ENCODE measurements at regions not wholly inside any gene's neighbourhood (a gene's known extent, or its start where the extent isn't known, plus 50 kb on each side); places are given as distances from the start of the nearest gene placed in this dataset.

GRCh38 chr10:37619336-37619735 is 238.1 kb downstream of the ZNF248 start (continued):
- TF ChIP-seq ZNF687 (IDR thresholded peaks at IDR 0.05) (no peak), ZBED1 (IDR thresholded peaks at IDR 0.05; ENCODE audit: borderline replicate concordance) (no peak), BHLHE40 (IDR thresholded peaks at IDR 0.05; ENCODE audit: borderline replicate concordance in 1 of 2, low read depth in 2 of 2, low read length in 1 of 2) (no peak), SUZ12 (IDR thresholded peaks at IDR 0.05; ENCODE audit: unreplicated experiment) (no peak), PML (IDR thresholded peaks at IDR 0.05; ENCODE audit: low read length) (no peak), PKNOX1 (IDR thresholded peaks at IDR 0.05) (no peak), ZNF24 (IDR thresholded peaks at IDR 0.05) (no peak), SUPT20H (IDR thresholded peaks at IDR 0.05; ENCODE audit: borderline replicate concordance, control insufficient read depth, low read depth, low read length) (no peak), RBBP5 (conservative IDR thresholded peaks at IDR 0.05) (no peak), EZH2 (IDR thresholded peaks at IDR 0.05; ENCODE audit: borderline replicate concordance, control insufficient read depth, low read depth, low read length) (no peak), CHD1 (IDR thresholded peaks at IDR 0.05; ENCODE audit: low read depth, low read length) (no peak), CEBPB (IDR thresholded peaks at IDR 0.05; ENCODE audit: borderline replicate concordance in 1 of 2, low read depth in 2 of 2, low read length in 2 of 2) (no peak)

All from GM12878 (cell line).